H9 (cell line): ENCODE measurements at regions not wholly inside any gene's neighbourhood (a gene's known extent, or its start where the extent isn't known, plus 50 kb on each side); places are given as distances from the start of the nearest gene placed in this dataset.

ENCODE experiments used
- DNase-seq: peaks from one replicate; pipeline ENCODE4 v3.0.0-alpha.2; 2017
- H2AFZ ChIP-seq: one replicate; pipeline ENCODE4 v1.6.1; 2013; ENCODE audit warnings: mild to moderate bottlenecking, low read length, control low read depth, moderate library complexity
- H2AK5ac ChIP-seq: 2 replicates; pipeline ENCODE4 v1.6.1; 2013; ENCODE audit warnings: low read length, control low read depth, mixed read lengths; ENCODE audit not compliant: insufficient read length
- H2BK120ac ChIP-seq: one replicate; pipeline ENCODE4 v1.6.1; 2013; ENCODE audit warnings: low read depth, mild to moderate bottlenecking, low read length, control low read depth, inconsistent platforms; ENCODE audit not compliant: poor library complexity, severe bottlenecking
- H2BK12ac ChIP-seq: 2 replicates; pipeline ENCODE4 v1.6.1; 2013; ENCODE audit warnings: low read length, control low read depth, mixed read lengths, low read depth; ENCODE audit not compliant: insufficient read length
- H2BK15ac ChIP-seq: 2 replicates; pipeline ENCODE4 v1.6.1; 2013; ENCODE audit warnings: low read depth, low read length, control low read depth
- H2BK20ac ChIP-seq: one replicate; pipeline ENCODE4 v1.6.1; 2013; ENCODE audit warnings: low read depth, mild to moderate bottlenecking, low read length, control low read depth, inconsistent platforms; ENCODE audit not compliant: poor library complexity, severe bottlenecking
- H2BK5ac ChIP-seq: 2 replicates; pipeline ENCODE4 v1.6.1; 2013; ENCODE audit warnings: low read length, control low read depth, mixed read lengths; ENCODE audit not compliant: insufficient read length
- H3K14ac ChIP-seq: 2 replicates; pipeline ENCODE4 v1.6.1; 2013; ENCODE audit warnings: low read length, control low read depth; ENCODE audit not compliant: insufficient read depth
- H3K18ac ChIP-seq: 2 replicates; pipeline ENCODE4 v1.6.1; 2013; ENCODE audit warnings: low read depth, mild to moderate bottlenecking, mixed read lengths, low read length, control low read depth; ENCODE audit not compliant: insufficient read length
- H3K23ac ChIP-seq: 2 replicates; pipeline ENCODE4 v1.6.1; 2013; ENCODE audit warnings: low read length, control low read depth, mixed read lengths, low read depth; ENCODE audit not compliant: insufficient read length
- H3K23me2 ChIP-seq: 2 replicates; pipeline ENCODE4 v1.6.1; 2013; ENCODE audit warnings: low read depth, mild to moderate bottlenecking, mixed read lengths, low read length, control low read depth; ENCODE audit not compliant: insufficient read length, poor library complexity, severe bottlenecking
- H3K27ac ChIP-seq: 2 replicates; pipeline ENCODE4 v1.5.1; 2013; ENCODE audit warnings: low read length, control low read depth, mixed read lengths, low read depth; ENCODE audit not compliant: insufficient read length
- H3K27me3 ChIP-seq: 2 replicates; pipeline ENCODE4 v1.6.1; 2013; ENCODE audit warnings: low read length, control low read depth, inconsistent platforms; ENCODE audit not compliant: insufficient read depth
- H3K4ac ChIP-seq: 2 replicates; pipeline ENCODE4 v1.6.1; 2013; ENCODE audit warnings: low read depth, mild to moderate bottlenecking, control low read depth, inconsistent platforms, low read length, moderate library complexity
- H3K4me1 ChIP-seq: 2 replicates; pipeline ENCODE4 v1.6.1; 2013; ENCODE audit warnings: low read length, control low read depth, inconsistent platforms; ENCODE audit not compliant: insufficient read depth
- H3K4me2 ChIP-seq: 2 replicates; pipeline ENCODE4 v1.6.1; 2013; ENCODE audit warnings: low read length, control low read depth, mixed read lengths; ENCODE audit not compliant: insufficient read length, insufficient read depth
- H3K56ac ChIP-seq: 2 replicates; pipeline ENCODE4 v1.6.1; 2013; ENCODE audit warnings: low read depth, mild to moderate bottlenecking, mixed read lengths, low read length, control low read depth; ENCODE audit not compliant: insufficient read length
- H3K79me1 ChIP-seq: 2 replicates; pipeline ENCODE4 v1.6.1; 2013; ENCODE audit warnings: low read depth, mild to moderate bottlenecking, moderate library complexity, low read length, control low read depth, inconsistent platforms; ENCODE audit not compliant: insufficient read depth, poor library complexity, severe bottlenecking
- H3K79me2 ChIP-seq: 2 replicates; pipeline ENCODE4 v1.6.1; 2013; ENCODE audit warnings: low read length, control low read depth, inconsistent platforms; ENCODE audit not compliant: insufficient read depth
- H3K9ac ChIP-seq: 2 replicates; pipeline ENCODE4 v1.6.1; 2013; ENCODE audit warnings: low read length, control low read depth, mixed read lengths; ENCODE audit not compliant: insufficient read length; ENCODE audit errors: extremely low read depth
- H3K9me3 ChIP-seq: one replicate; pipeline ENCODE4 v1.6.1; 2013; ENCODE audit warnings: low read depth, low read length, inconsistent platforms; ENCODE audit not compliant: control insufficient read depth
- H3T11ph ChIP-seq: one replicate; pipeline ENCODE4 v1.6.1; 2013; ENCODE audit warnings: mild to moderate bottlenecking, low read length, control low read depth, inconsistent platforms
- H4K20me1 ChIP-seq: one replicate; pipeline ENCODE4 v1.6.1; 2013; ENCODE audit not compliant: control insufficient read depth, insufficient read length, insufficient read depth
- H4K5ac ChIP-seq: 2 replicates; pipeline ENCODE4 v1.6.1; 2013; ENCODE audit warnings: low read depth, mild to moderate bottlenecking, mixed read lengths, low read length, control low read depth; ENCODE audit not compliant: insufficient read length
- H4K8ac ChIP-seq: replicated peaks from 2 replicates; pipeline ENCODE4 v1.6.1; 2013; ENCODE audit warnings: low read length, control low read depth, mixed read lengths, low read depth; ENCODE audit not compliant: insufficient read length
- H4K91ac ChIP-seq: 2 replicates; pipeline ENCODE4 v1.6.1; 2013; ENCODE audit warnings: low read depth, mild to moderate bottlenecking, moderate library complexity, mixed read lengths, low read length, control low read depth; ENCODE audit not compliant: insufficient read length
- H3K27ac Mint-ChIP-seq, 3 experiments: 2 replicates in 2 of 3; 3 replicates in 1 of 3; pipeline ENCODE4 v1.8.0; 2020 to 2021; ENCODE audit warnings: mixed read lengths in 3 of 3, mild to moderate bottlenecking in 1 of 3, moderate library complexity in 1 of 3
- H3K27me3 Mint-ChIP-seq: 2 replicates; pipeline ENCODE4 v1.8.0; 2021; ENCODE audit warnings: low read depth, mild to moderate bottlenecking, moderate library complexity, mixed read lengths
- H3K36me3 Mint-ChIP-seq, 3 experiments: 2 replicates in 2 of 3; 3 replicates in 1 of 3; pipeline ENCODE4 v1.8.0; 2020 to 2021; ENCODE audit warnings: low read depth in 3 of 3, mixed read lengths in 3 of 3; ENCODE audit not compliant: insufficient read depth in 1 of 3
- H3K4me1 Mint-ChIP-seq, 2 experiments: 2 replicates each; pipeline ENCODE4 v1.8.0; 2020; ENCODE audit warnings: mixed read lengths in 2 of 2
- H3K4me3 Mint-ChIP-seq, 2 experiments: 2 replicates in 1 of 2; 3 replicates in 1 of 2; pipeline ENCODE4 v1.8.0; 2020 to 2021; ENCODE audit warnings: mild to moderate bottlenecking in 2 of 2, mixed read lengths in 2 of 2, moderate library complexity in 1 of 2
- H3K9me3 Mint-ChIP-seq, 2 experiments: 2 replicates in 1 of 2; 3 replicates in 1 of 2; pipeline ENCODE4 v1.8.0; 2020; ENCODE audit warnings: mild to moderate bottlenecking in 2 of 2, mixed read lengths in 2 of 2, moderate library complexity in 1 of 2
- WGBS: extraction: QIAGEN DNeasy Blood & Tissue Kit; methylation state at CpG from one replicate; pipeline ENCODE4 v1.1.7; 2013; ENCODE audit warnings: missing lambda C conversion rate, low lambda C conversion rate, mixed read lengths; ENCODE audit not compliant: insufficient read length; ENCODE audit errors: extremely low coverage; 5-methylcytosine and 5-hydroxymethylcytosine counted together
- TF ChIP-seq, protein P1 (sequence below): fragments of 200-600 bp; sonication (generic); conservative IDR thresholded peaks from 3 replicates; pipeline ENCODE4 v1.8.0; 2021; ENCODE audit warnings: antibody characterized with exemption, mild to moderate bottlenecking

DNA sequence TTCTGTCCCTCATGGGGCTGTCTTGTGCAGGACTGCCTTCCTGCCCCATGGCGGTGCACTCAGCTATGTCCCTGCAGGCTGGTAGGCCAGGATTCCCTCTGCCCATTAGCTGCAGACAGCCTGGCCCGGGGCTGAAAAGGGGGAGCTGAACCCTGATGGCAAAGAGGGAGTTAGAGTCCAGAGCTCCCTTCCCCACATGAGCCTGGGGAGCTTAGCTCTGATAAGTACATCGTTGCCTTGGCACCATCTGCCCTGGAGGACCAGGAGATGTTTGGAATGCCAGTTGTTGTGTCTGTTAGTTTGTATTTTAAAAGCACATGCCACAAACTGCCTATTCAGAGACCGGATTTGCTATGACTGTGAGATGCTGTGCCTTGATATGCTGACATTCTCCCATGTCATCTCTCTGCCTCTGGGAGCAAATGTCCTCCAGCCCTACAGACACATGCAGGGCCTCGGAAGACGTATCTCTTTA lies 65.1 kb upstream of the AFF3 start:
- Histone ChIP-seq H4K8ac (no peak overlapping the region), H3K27ac (no peak overlapping the region), H4K5ac (no peak overlapping the region), H4K91ac (no peak overlapping the region), H3K23me2 (no peaks in the 10 kb centered on the region), H2AFZ (no peak overlapping the region), H2BK5ac (no peak overlapping the region), H3K4ac (no peak overlapping the region), H2BK120ac (no peak overlapping the region), H3K18ac (no peak overlapping the region), H3K79me2 (no peaks in the 10 kb centered on the region), H3K23ac (no peak overlapping the region), H3K4me2 (no peak overlapping the region), H2BK15ac (no peak overlapping the region), H3T11ph (no peak overlapping the region), H3K9ac (no peak overlapping the region), H3K79me1 (no peaks in the 10 kb centered on the region), H2AK5ac (no peak overlapping the region), H2BK20ac (no peak overlapping the region), H3K27me3 (no peaks in the 10 kb centered on the region), H2BK12ac (no peak overlapping the region), H3K9me3 (no peaks in the 10 kb centered on the region), H3K14ac (no peak overlapping the region), H3K4me1 (no peaks in the 10 kb centered on the region), H4K20me1 (no peaks in the 10 kb centered on the region), H3K56ac (no peak overlapping the region)
- H3K27me3 Mint-ChIP-seq = peaks cover 27% of the 10 kb centered on the region
- no peak for DNase-seq
- no peak overlapping the region for H3K4me3 Mint-ChIP-seq
- TF ChIP-seq, protein P1, sequence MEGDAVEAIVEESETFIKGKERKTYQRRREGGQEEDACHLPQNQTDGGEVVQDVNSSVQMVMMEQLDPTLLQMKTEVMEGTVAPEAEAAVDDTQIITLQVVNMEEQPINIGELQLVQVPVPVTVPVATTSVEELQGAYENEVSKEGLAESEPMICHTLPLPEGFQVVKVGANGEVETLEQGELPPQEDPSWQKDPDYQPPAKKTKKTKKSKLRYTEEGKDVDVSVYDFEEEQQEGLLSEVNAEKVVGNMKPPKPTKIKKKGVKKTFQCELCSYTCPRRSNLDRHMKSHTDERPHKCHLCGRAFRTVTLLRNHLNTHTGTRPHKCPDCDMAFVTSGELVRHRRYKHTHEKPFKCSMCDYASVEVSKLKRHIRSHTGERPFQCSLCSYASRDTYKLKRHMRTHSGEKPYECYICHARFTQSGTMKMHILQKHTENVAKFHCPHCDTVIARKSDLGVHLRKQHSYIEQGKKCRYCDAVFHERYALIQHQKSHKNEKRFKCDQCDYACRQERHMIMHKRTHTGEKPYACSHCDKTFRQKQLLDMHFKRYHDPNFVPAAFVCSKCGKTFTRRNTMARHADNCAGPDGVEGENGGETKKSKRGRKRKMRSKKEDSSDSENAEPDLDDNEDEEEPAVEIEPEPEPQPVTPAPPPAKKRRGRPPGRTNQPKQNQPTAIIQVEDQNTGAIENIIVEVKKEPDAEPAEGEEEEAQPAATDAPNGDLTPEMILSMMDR = no peak
- H3K9me3 Mint-ChIP-seq = no peaks in the 10 kb centered on the region
- H3K27ac Mint-ChIP-seq = no peak overlapping the region
- H3K4me1 Mint-ChIP-seq = no peaks in the 10 kb centered on the region
- no CpG with 5 or more reads among the region's 6 CpGs for WGBS
- H3K36me3 Mint-ChIP-seq = no peaks in the 10 kb centered on the region
